ENCODE measurements at regions not wholly inside any gene's neighbourhood (a gene's known extent, or its start where the extent isn't known, plus 50 kb on each side); places are given as distances from the start of the nearest gene placed in this dataset.

GRCh38 chr15:47933865-47934264 is 186.9 kb upstream of the SLC24A5 start:
- Mint-ChIP-seq H3K9me3 (ENCODE audit: unreplicated experiment) (no peaks in the 10 kb centered on the region), H3K27ac (ENCODE audit: unreplicated experiment) (no peak overlapping the region), H3K27me3 (ENCODE audit: low read depth, unreplicated experiment) (peaks cover 9% of the 10 kb centered on the region), H3K4me3 (ENCODE audit: unreplicated experiment) (no peak overlapping the region), H3K4me1 (ENCODE audit: low read depth, unreplicated experiment) (no peaks in the 10 kb centered on the region), H3K36me3 (ENCODE audit: low read depth, unreplicated experiment) (no peaks in the 10 kb centered on the region)
- H3K4me2 ChIP-seq (ENCODE audit: low read length) = no peak overlapping the region
- H2AFZ ChIP-seq (ENCODE audit: low read depth, low read length) = no peak overlapping the region
- H3K4me1 ChIP-seq (ENCODE audit: insufficient read depth, low read length) = no peaks in the 10 kb centered on the region
- no peak overlapping the region for H3K9ac ChIP-seq (ENCODE audit: low read length)
- H3K4me3 ChIP-seq (ENCODE audit: insufficient read depth, low read depth, low read length) = no peak overlapping the region
- H3K27me3 ChIP-seq (ENCODE audit: insufficient read depth, low read length) = no peaks in the 10 kb centered on the region
- H4K20me1 ChIP-seq (ENCODE audit: insufficient read depth, low read length) = no peaks in the 10 kb centered on the region
- H3K27ac ChIP-seq (ENCODE audit: low read depth, low read length) = no peak overlapping the region
- H3K36me3 ChIP-seq (ENCODE audit: insufficient read depth, low read length) = no peaks in the 10 kb centered on the region
- FAIRE-seq (no peak), DNase-seq (ENCODE audit: low read depth) (no peak)
- no peak for TF ChIP-seq EZH2 (IDR thresholded peaks at IDR 0.05; ENCODE audit: insufficient read depth, low read length)
- no peaks in the 10 kb centered on the region for H3K9me3 ChIP-seq (ENCODE audit: insufficient read depth, low read depth, low read length)
- no peaks in the 10 kb centered on the region for H3K79me2 ChIP-seq (ENCODE audit: insufficient read depth, low read length)

DNA sequence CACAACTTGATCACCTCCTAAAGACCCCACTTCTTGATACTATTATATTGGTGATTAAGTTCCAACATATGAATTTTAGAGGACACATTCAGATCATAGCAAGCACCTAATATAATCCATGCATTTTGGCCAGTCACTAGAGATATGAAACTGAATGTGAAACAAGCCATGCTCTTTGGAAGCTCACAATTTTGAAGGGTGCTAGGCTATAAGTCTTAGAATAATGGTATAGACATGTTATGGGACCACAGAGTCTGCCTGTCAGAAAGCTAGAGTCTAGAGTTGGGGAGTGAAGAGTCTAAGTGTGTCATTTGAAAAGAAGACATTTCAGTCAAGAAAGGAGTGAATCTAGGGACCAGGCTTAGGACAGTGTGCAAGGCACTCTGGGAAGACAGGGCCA is 186.4 kb upstream of the SLC24A5 start:
- H2AFZ ChIP-seq (ENCODE audit: low read depth, low read length) = no peak overlapping the region
- no peak overlapping the region for H3K9ac ChIP-seq (ENCODE audit: low read length)
- no peak overlapping the region for H3K4me3 Mint-ChIP-seq (ENCODE audit: unreplicated experiment)
- TF ChIP-seq CTCF (IDR thresholded peaks at IDR 0.05; ENCODE audit: insufficient read depth, low read depth, low read length) = no peak
- no peaks in the 10 kb centered on the region for H3K36me3 Mint-ChIP-seq (ENCODE audit: low read depth, unreplicated experiment)
- H4K20me1 ChIP-seq (ENCODE audit: insufficient read depth, low read length) = no peaks in the 10 kb centered on the region
- H3K9me3 Mint-ChIP-seq (ENCODE audit: unreplicated experiment) = no peaks in the 10 kb centered on the region
- peaks cover 6% of the 10 kb centered on the region for H3K27me3 Mint-ChIP-seq (ENCODE audit: low read depth, unreplicated experiment)
- H3K27me3 ChIP-seq (ENCODE audit: insufficient read depth, low read length) = no peaks in the 10 kb centered on the region
- no peak overlapping the region for H3K4me3 ChIP-seq (ENCODE audit: insufficient read depth, low read depth, low read length)
- H3K4me1 ChIP-seq (ENCODE audit: insufficient read depth, low read length) = no peaks in the 10 kb centered on the region
- H3K9me3 ChIP-seq (ENCODE audit: insufficient read depth, low read depth, low read length) = no peaks in the 10 kb centered on the region
- H3K27ac ChIP-seq (ENCODE audit: low read depth, low read length) = no peak overlapping the region
- DNase-seq (ENCODE audit: low read depth) (no peak), FAIRE-seq (no peak)
- no peaks in the 10 kb centered on the region for H3K4me1 Mint-ChIP-seq (ENCODE audit: low read depth, unreplicated experiment)
- no peak overlapping the region for H3K27ac Mint-ChIP-seq (ENCODE audit: unreplicated experiment)
- H3K4me2 ChIP-seq (ENCODE audit: low read length) = no peak overlapping the region
- no peaks in the 10 kb centered on the region for H3K79me2 ChIP-seq (ENCODE audit: insufficient read depth, low read length)
- no peaks in the 10 kb centered on the region for H3K36me3 ChIP-seq (ENCODE audit: insufficient read depth, low read length)

DNA sequence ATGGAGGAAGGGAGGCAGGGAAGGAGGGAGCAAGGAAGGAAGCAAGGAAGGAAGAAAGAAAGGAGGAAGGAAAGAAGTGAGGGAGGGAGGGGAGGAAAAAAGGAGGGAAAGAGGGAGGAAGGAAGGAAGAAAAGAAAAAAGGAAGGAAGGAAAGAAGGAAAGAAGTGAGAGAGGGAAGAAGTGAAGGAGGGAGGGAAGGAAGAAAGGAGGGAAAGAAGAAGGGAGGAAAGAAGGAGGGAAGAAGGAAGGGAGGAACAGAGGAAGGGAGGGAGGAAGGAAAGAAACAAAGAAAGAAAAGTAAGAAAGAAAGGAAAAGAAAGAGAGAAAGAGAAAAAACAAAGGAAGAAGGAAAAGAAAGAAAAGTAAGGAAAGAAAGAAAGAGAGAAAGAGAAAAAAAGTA is 183.0 kb upstream of the SLC24A5 start:
- Mint-ChIP-seq H3K4me1 (ENCODE audit: low read depth, unreplicated experiment) (no peaks in the 10 kb centered on the region), H3K36me3 (ENCODE audit: low read depth, unreplicated experiment) (no peaks in the 10 kb centered on the region), H3K27ac (ENCODE audit: unreplicated experiment) (no peak overlapping the region), H3K9me3 (ENCODE audit: unreplicated experiment) (no peaks in the 10 kb centered on the region), H3K27me3 (ENCODE audit: low read depth, unreplicated experiment) (peaks cover 3% of the 10 kb centered on the region), H3K4me3 (ENCODE audit: unreplicated experiment) (no peak overlapping the region)
- Histone ChIP-seq H3K9me3 (ENCODE audit: insufficient read depth, low read depth, low read length) (no peaks in the 10 kb centered on the region), H3K27ac (ENCODE audit: low read depth, low read length) (no peak overlapping the region), H3K9ac (ENCODE audit: low read length) (no peak overlapping the region), H4K20me1 (ENCODE audit: insufficient read depth, low read length) (no peaks in the 10 kb centered on the region), H3K4me1 (ENCODE audit: insufficient read depth, low read length) (no peaks in the 10 kb centered on the region), H3K4me3 (ENCODE audit: insufficient read depth, low read depth, low read length) (no peak overlapping the region), H2AFZ (ENCODE audit: low read depth, low read length) (no peak overlapping the region), H3K27me3 (ENCODE audit: insufficient read depth, low read length) (no peaks in the 10 kb centered on the region), H3K79me2 (ENCODE audit: insufficient read depth, low read length) (no peaks in the 10 kb centered on the region), H3K36me3 (ENCODE audit: insufficient read depth, low read length) (no peaks in the 10 kb centered on the region), H3K4me2 (ENCODE audit: low read length) (no peak overlapping the region)
- FAIRE-seq = no peak
- TF ChIP-seq CTCF (IDR thresholded peaks at IDR 0.05; ENCODE audit: insufficient read depth, low read depth, low read length) = no peak
- no peak for TF ChIP-seq EZH2 (IDR thresholded peaks at IDR 0.05; ENCODE audit: insufficient read depth, low read length)
- no peak for DNase-seq (ENCODE audit: low read depth)
